ENCODE measurements at regions not wholly inside any gene's neighbourhood (a gene's known extent, or its start where the extent isn't known, plus 50 kb on each side); places are given as distances from the start of the nearest gene placed in this dataset.

DNA sequence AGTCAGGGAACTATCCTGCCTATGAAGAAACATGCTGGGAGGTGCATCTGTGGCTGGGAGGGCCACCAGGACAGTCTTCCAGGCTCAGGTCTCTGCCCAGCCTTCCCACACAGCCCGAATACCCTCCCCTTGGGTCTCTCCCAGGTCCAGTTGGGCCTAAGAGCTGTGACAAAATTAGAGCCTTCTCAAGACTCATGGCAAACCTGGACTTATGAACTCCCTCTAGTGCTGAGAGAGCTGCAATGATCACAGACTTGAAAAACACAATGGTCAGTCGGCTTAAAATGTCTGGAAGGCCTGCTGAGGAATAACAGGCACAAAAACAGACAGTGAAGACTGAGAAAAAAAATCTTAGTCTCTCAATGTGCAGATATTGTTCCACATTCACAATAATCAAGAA, 325.1 kb downstream of the BRINP2 start:
- Mint-ChIP-seq H3K27me3 (no peaks in the 10 kb centered on the region), H3K4me1 (no peaks in the 10 kb centered on the region), H3K4me3 (no peak overlapping the region), H3K27ac (no peak overlapping the region), H3K9me3 (peaks cover 13 to 15% of the 10 kb centered on the region in 2 donors)
- ATAC-seq = no peak
- DNase-seq = no peak

DNA sequence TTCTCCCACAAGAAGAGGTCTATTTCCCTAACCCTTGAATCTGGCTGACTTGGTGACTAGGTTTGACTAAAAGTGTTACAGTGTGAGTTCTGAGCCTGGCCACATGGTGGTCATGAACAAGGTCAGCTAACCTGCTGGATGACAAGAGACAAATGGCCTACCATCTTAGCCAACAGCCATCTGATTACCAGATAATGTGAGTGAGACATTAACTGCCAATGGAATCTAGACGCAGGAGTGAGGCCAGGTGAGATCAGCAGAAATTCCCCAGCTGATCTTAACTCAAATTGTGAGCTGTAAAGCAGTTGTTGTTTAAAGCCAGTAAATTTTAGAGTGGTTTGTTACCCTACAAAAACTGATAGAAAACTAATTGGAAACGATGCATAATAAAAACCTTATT, 320.0 kb downstream of the BRINP2 start:
- no peak overlapping the region for H3K27ac Mint-ChIP-seq
- no peaks in the 10 kb centered on the region for H3K27me3 Mint-ChIP-seq
- DNase-seq = no peak
- H3K4me1 Mint-ChIP-seq = no peaks in the 10 kb centered on the region
- ATAC-seq = no peak
- H3K9me3 Mint-ChIP-seq = peaks cover 11 to 23% of the 10 kb centered on the region in 2 donors
- H3K4me3 Mint-ChIP-seq = no peak overlapping the region

DNA sequence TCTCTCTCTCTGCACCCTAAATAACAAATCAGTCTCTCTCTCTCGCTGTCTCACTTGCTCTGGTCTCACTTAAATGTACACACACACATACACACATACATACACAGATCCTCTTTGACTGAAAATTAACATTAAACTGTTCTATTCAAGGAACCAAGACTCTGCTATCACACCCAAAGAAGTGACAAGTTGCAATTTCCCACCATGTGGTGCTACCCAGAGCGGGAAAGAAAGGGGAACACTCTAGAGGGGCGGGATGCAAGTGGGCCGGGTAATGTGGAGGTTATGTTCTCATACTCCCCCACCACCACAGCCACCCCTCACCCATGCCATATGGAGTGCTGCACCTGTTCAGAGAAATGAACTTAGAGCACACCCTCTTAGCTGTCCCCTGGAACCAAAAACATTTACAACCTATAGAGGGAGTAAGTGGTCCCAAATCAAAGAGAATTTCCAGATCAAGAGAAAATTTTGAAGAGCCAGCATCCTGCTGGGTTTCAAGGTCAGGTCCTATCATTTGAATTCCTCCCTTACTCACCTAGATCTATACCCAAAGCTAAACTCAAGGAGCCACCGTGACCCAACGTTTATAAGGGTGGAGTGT, 319.4 kb downstream of the BRINP2 start:
- no peak for ATAC-seq
- H3K27ac Mint-ChIP-seq = no peak overlapping the region
- no peaks in the 10 kb centered on the region for H3K27me3 Mint-ChIP-seq

DNA sequence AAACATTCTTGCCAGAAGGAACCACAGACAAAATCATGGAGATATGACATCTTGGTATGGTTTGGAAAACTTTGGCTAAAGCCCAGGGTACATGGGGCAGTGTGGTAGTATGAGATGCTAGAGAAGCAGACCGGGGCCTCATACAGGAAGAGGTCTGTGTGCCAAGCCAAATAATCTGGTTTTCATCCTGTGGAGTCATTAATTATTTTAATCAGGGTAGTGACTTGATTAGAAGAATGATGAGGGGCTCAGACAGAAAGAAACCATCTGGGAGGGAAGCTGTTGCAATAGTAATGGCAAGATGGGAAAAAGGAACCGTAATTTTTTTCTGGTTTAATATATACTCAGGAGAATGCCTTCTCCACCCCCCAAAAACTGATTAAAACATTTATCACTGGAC, 318.0 kb downstream of the BRINP2 start:
- H3K27ac Mint-ChIP-seq = no peak overlapping the region
- no peak for DNase-seq
- no peaks in the 10 kb centered on the region for H3K27me3 Mint-ChIP-seq
- ATAC-seq = no peak
- H3K9me3 Mint-ChIP-seq = peaks cover 11 to 23% of the 10 kb centered on the region in 2 donors
- no peak overlapping the region for H3K4me3 Mint-ChIP-seq
- no peaks in the 10 kb centered on the region for H3K4me1 Mint-ChIP-seq

More for the DNA sequence above, 319.4 kb downstream of the BRINP2 start:
- Mint-ChIP-seq H3K9me3 (peaks cover 11 to 23% of the 10 kb centered on the region in 2 donors), H3K4me1 (no peaks in the 10 kb centered on the region), H3K4me3 (no peak overlapping the region)
- no peak for DNase-seq

DNA sequence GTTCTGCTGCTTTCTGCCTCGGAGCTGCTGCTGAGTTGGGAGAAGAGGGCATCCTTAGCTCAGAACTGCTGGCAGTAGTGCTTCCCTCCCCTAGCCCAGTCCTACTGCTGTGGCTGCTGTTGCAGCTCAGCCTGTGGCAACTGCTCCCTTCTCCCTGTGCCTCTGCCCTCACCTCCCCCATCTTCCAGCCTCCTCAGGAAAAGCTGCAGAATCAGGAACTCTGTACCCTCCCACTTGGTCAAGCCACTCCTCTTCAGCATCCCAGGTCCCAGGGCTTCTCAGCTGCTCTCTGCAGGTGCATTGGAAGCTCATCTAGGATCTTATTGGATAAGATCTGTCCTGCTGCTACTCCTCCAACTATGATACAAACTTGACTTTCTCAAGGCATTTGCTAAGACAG, 316.7 kb downstream of the BRINP2 start:
- ATAC-seq = no peak
- DNase-seq = no peak
- H3K4me3 Mint-ChIP-seq = no peak overlapping the region
- no peaks in the 10 kb centered on the region for H3K27me3 Mint-ChIP-seq
- no peak overlapping the region for H3K27ac Mint-ChIP-seq
- H3K4me1 Mint-ChIP-seq = no peaks in the 10 kb centered on the region
- peaks cover 11 to 26% of the 10 kb centered on the region in 2 donors for H3K9me3 Mint-ChIP-seq

DNA sequence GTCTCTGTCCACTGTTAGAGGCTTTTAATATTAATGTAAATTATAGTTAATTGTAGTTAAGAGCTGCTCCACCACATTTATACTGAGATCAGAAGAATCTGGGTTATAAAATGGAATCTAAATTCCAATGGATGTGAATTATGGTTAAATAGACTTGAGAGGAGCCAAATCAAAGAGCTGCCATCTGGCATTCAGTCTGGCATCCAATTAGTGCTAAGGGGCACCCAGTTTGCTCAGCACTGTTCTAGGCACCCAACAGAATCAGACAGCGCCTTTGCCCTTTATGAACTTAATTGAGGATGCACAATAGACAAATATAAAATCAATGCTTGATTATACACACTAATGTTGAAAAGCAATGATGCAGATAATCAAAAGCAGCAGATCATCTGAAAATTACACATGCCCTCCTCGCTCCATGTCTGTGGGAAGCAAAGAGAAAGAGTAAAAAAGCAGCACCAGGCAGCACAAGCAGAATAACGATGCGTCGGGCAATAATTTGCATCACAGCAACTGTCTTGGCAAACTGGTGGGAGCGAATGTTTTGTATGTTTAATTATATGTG, 310.1 kb downstream of the BRINP2 start:
- no peak overlapping the region for H3K27ac Mint-ChIP-seq
- H3K27me3 Mint-ChIP-seq = no peaks in the 10 kb centered on the region
- H3K9me3 Mint-ChIP-seq = peaks cover 10 to 17% of the 10 kb centered on the region in 2 donors
- ATAC-seq = no peak
- no peaks in the 10 kb centered on the region for H3K4me1 Mint-ChIP-seq
- no peak overlapping the region for H3K4me3 Mint-ChIP-seq
- DNase-seq = no peak

DNA sequence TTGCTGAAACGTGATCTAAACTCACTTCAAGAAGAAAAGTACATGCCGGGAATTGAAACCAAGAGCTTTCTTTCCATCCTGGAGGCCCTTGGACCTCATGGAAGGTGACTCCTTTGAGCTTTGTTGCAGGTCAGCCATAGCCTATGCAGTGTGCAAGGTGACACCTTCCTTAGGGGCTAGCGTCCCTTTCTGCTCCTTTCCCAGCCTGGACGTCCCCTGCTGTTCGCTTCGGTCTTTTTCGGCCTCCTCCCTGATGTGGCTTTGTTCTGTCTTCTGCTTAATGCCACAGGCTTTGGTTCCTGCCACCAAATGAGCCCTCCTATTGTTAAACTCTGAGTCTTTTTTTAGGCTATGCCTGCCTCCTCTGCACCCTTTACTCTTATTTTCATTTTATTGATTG, 308.8 kb downstream of the BRINP2 start:
- no peaks in the 10 kb centered on the region for H3K4me1 Mint-ChIP-seq
- H3K9me3 Mint-ChIP-seq = peaks cover 10 to 17% of the 10 kb centered on the region in 2 donors
- H3K27me3 Mint-ChIP-seq = no peaks in the 10 kb centered on the region
- H3K27ac Mint-ChIP-seq = no peak overlapping the region
- no peak overlapping the region for H3K4me3 Mint-ChIP-seq
- no peak for DNase-seq
- no peak for ATAC-seq

DNA sequence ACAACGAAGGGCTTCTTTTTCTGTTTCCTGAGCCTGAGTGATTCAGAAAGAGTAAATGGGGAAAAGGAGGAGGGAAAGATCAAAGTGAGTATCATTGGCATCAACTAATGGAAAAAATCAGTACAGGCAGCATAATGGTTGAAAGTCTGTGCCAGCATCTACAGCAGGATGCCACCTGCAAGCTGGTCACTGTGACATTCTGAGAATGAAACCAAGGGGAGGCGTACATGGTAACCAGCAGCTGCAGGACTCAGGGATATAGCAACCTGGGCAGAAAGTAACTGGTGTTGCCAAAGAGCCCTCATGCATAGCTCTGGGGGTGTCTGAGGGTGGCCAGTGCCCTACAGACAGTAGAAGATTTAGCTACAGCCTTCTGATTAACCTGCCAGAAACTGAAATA, 305.9 kb downstream of the BRINP2 start:
- peaks cover 10 to 20% of the 10 kb centered on the region in 2 donors for H3K9me3 Mint-ChIP-seq
- no peak overlapping the region for H3K4me3 Mint-ChIP-seq
- no peak overlapping the region for H3K27ac Mint-ChIP-seq
- no peaks in the 10 kb centered on the region for H3K4me1 Mint-ChIP-seq
- ATAC-seq (no peak), DNase-seq (no peak)
- no peaks in the 10 kb centered on the region for H3K27me3 Mint-ChIP-seq

DNA sequence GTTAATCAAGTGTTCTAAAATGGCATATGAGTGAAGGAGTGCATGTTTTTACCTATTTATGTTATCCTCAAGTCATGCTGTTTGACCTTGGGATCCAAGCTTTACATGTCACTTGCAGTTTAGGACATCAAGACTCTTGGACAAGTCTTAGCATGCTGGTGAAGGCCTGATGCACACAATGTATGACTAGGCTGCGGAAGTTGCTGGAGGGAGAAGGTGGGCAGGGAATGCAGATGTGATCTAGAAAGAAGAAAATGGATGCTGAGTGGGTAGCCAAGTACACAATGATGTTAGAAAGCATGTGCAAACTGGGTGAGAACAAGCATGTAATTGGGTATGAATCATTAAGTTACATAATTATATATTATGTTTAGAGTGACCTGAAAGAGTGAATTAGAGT, 301.8 kb downstream of the BRINP2 start:
- DNase-seq = no peak
- Mint-ChIP-seq H3K27ac (no peak overlapping the region), H3K9me3 (peaks cover 16 to 20% of the 10 kb centered on the region in 2 donors), H3K27me3 (no peaks in the 10 kb centered on the region), H3K4me3 (no peak overlapping the region), H3K4me1 (no peaks in the 10 kb centered on the region)
- ATAC-seq = no peak

DNA sequence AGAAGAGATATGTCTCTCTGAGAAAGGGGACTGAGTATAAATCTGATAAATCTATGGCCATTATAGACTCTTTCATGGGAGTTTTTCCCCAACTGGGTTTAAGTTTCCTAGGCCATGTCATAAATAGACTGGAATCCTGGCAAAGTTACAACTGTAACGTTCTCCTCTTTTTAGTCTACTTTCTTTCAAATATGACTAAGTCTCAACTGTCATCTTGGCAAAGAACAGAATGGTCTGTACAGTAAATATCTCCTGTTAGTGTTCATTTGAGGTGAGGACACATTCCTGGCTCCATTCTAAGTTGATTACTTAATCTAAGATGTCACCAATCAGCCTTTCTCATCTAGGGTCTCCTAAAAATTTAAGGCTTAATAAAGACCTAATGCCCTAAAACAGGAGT, 300.5 kb downstream of the BRINP2 start:
- no peak for DNase-seq

DNA sequence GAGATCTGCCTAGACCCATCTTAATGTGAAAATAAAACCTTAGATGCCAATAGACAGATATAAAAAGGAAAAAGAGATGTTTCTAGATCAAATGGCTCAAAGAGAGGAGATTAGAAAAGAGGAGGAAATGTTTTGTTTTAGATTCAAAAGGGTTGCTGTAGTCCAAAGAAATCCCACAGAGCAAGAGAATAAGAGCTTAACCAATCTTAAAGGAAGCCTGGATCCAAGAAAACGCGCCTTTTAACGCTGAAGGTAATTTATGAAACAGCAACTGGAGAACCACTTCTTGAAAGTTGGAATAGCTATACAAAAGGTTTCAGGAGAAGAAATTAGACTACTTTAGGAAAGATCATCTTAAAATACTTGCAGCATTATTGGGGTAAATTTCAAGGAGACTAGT, 298.8 kb downstream of the BRINP2 start:
- Mint-ChIP-seq H3K4me1 (no peaks in the 10 kb centered on the region), H3K4me3 (no peak overlapping the region), H3K27me3 (no peaks in the 10 kb centered on the region), H3K9me3 (peaks cover 9 to 11% of the 10 kb centered on the region in 2 donors), H3K27ac (no peak overlapping the region)
- ATAC-seq = no peak
- DNase-seq = no peak

More for the DNA sequence above, 300.5 kb downstream of the BRINP2 start:
- Mint-ChIP-seq H3K4me1 (no peaks in the 10 kb centered on the region), H3K27ac (no peak overlapping the region), H3K27me3 (no peaks in the 10 kb centered on the region), H3K9me3 (peaks cover 11 to 14% of the 10 kb centered on the region in 2 donors), H3K4me3 (no peak overlapping the region)
- no peak for ATAC-seq

DNA sequence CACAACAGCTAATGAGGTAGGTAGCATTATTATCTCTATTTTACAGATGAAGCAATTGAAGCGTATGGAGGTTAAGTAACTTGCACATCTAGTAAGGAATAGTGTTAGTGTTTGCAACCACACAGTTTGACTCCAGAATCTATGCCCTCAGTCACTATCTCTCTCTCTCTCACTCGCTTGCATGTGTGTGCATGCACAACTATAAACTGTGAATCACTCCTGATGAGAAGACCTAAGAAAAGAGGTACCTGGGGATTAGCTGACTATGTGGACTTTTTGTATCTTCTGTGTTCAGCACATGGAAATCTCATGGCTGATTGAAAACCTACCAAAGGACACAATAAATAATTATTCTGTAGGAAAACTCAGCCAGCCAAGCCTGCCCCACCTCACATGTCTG, 295.5 kb downstream of the BRINP2 start:
- ATAC-seq = no peak
- H3K27ac Mint-ChIP-seq = no peak overlapping the region
- H3K9me3 Mint-ChIP-seq = peaks cover 12 to 17% of the 10 kb centered on the region in 2 donors
- H3K4me1 Mint-ChIP-seq = no peaks in the 10 kb centered on the region
- H3K27me3 Mint-ChIP-seq = no peaks in the 10 kb centered on the region
- H3K4me3 Mint-ChIP-seq = no peak overlapping the region
- no peak for DNase-seq

DNA sequence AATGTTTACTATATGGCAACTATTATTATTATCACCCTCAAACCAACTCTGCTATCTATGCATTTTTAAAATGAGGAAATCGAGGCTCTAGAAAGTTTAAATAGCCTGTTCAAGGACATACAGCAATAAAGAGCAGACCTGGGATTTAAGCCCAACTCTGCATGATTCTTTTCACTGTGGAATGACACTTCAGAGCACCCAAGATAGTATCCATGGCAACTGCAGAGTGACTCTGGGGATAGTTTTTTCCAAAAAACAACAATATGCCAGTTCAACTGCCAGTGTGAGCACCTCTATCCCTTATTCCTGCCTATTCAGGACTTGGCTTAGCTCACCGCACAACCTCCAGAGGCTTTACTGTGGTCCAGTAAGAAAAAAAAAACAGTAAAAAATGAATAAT, 293.9 kb downstream of the BRINP2 start:
- H3K4me1 Mint-ChIP-seq = no peaks in the 10 kb centered on the region
- peaks cover 24 to 26% of the 10 kb centered on the region in 2 donors for H3K9me3 Mint-ChIP-seq
- no peak overlapping the region for H3K27ac Mint-ChIP-seq
- no peak for DNase-seq
- no peaks in the 10 kb centered on the region for H3K27me3 Mint-ChIP-seq
- ATAC-seq = no peak
- H3K4me3 Mint-ChIP-seq = no peak overlapping the region

DNA sequence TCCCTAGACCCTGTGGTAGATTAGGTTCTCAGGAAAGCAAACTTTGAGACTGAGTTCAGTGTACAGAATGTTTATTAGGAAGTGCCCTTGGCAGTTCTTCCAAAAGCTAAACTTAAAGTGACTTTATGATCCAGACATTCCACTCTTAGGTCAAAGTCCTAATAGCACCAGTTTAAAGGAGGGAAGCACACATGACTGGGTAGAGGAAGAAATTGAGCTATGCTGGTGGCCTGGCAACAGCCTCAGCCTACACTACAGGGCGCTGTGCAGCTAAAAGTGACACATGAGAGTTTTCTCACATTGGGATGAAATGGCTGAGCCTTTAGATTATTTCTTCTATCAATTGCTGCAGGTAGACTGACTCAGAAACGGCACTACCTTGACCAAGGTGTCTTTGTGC, 280.4 kb downstream of the BRINP2 start:
- no peak for DNase-seq
- no peak for ATAC-seq
- Mint-ChIP-seq H3K9me3 (peaks cover 7 to 30% of the 10 kb centered on the region in 2 donors), H3K27me3 (no peaks in the 10 kb centered on the region), H3K4me1 (no peaks in the 10 kb centered on the region), H3K4me3 (no peak overlapping the region), H3K27ac (no peak overlapping the region)

DNA sequence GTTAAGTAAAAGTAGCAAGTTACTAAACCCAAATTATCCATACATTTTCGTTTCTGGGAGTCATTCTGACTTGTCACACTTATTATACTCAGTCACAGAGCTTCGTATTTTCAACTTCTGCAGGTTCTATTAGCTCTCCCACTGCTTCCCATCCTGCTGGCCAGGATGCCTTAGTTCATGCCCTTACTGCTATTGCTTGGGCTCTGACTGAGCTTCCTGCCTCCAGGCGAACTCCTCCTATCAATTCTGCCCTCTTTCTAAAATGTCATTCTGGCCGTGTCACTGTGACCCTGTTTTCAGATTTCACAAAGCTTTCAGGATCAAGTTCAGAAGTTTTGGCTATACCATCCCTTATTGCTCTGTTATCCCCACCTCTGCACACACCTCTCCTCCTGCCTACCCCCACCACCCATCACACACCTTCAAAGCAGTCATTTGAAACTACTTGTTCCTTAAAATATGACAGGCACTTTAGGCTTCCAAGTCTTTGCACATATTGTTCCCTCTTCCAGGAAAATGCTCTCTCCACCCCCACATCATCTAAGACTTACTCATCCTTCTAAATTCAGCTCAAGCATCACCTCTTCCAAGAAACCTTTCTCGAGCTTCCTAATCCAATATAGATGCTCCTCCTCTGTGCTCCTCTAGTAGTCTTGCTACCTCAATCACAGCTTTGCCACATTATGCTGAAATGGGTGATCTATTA, 278.0 kb downstream of the BRINP2 start:
- Mint-ChIP-seq H3K27ac (peak overlapping the region in 1 of 2 donors; percentile 69), H3K9me3 (peaks cover 7 to 38% of the 10 kb centered on the region in 2 donors), H3K4me1 (no peaks in the 10 kb centered on the region), H3K4me3 (no peak overlapping the region), H3K27me3 (no peaks in the 10 kb centered on the region)
- ATAC-seq (no peak), DNase-seq (no peak)

DNA sequence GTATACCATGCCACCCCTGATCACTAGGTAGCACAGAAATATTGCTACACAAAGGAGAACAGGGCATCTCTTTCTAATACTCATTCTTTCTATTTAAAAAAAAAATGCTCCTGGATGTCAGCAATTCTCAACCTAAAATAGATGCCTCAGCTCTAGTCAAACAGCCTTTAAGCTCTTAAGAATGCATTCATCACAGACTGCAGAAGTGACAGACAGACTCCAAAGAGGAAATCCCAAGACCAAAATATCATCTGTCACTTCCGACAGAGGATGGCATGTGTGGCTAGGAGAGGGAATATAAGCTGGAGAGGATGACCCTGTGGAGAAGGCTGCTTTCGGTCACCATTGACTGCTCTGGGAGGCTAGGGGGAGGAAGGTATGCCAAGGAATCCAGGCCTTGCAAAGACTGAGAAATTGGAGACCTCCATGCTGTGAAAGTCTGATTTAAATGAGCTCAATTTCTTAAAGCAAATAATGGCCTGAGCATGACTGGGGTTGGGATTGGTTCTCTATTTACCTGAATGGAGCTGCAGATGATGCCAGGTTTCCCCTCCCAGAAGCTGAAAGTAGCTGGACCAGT, 277.4 kb downstream of the BRINP2 start:
- no peak overlapping the region for H3K4me3 Mint-ChIP-seq
- peaks cover 7 to 34% of the 10 kb centered on the region in 2 donors for H3K9me3 Mint-ChIP-seq
- H3K27ac Mint-ChIP-seq = no peak overlapping the region
- ATAC-seq (no peak), DNase-seq (no peak)
- H3K4me1 Mint-ChIP-seq = no peaks in the 10 kb centered on the region
- H3K27me3 Mint-ChIP-seq = no peaks in the 10 kb centered on the region

Measured in stimulated activated naive CD8-positive, alpha-beta T cell treated with anti-CD3 and anti-CD28 coated beads, Interleukin-15, amount 100 ng/mL, for 72 hours (primary cell).